Psoas muscle (tissue), 7 donors: ENCODE measurements at regions not wholly inside any gene's neighbourhood (a gene's known extent, or its start where the extent isn't known, plus 50 kb on each side); places are given as distances from the start of the nearest gene placed in this dataset.
"Not testable (repeated sequence)": the region's sequence is repeated elsewhere in the genome, so short reads cannot be mapped to it uniquely, and the experiment has no call there.

ENCODE experiments used
- ATAC-seq, 4 donors: fragments of 200-7000 bp; cut with Tn5 transposase; one replicate each; pipeline ENCODE4 v1.9.1; 2020; ENCODE audit warnings: moderate library complexity in 3 of 4, mild to moderate bottlenecking in 2 of 4
- DNase-seq, 2 donors: peaks; one replicate each; pipeline ENCODE4 v3.0.0-alpha.2; 2020
- H3K27ac ChIP-seq: fragments of 200-600 bp; one replicate; pipeline ENCODE4 v1.8.0; 2022
- H3K27me3 ChIP-seq, 3 donors: fragments of 200-600 bp in 1 of 3; one replicate each; pipeline versions ENCODE4 v1.6.1 to v1.8.0; 2013 to 2022; ENCODE audit warnings: low read length in 2 of 3, mild to moderate bottlenecking in 2 of 3, moderate library complexity in 1 of 3; ENCODE audit not compliant: insufficient read depth in 3 of 3
- H3K36me3 ChIP-seq, 2 donors: fragments of 200-600 bp in 1 of 2; one replicate each; pipeline versions ENCODE4 v1.6.1 to v1.8.0; 2013 to 2022; ENCODE audit warnings: low read depth in 1 of 2, mild to moderate bottlenecking in 1 of 2, moderate library complexity in 1 of 2; ENCODE audit not compliant: insufficient read depth in 1 of 2
- H3K4me1 ChIP-seq: fragments of 200-600 bp; one replicate; pipeline ENCODE4 v1.8.0; 2022
- H3K4me3 ChIP-seq: fragments of 200-600 bp; one replicate; pipeline ENCODE4 v1.8.0; 2022; ENCODE audit warnings: mild to moderate bottlenecking
- H3K9me3 ChIP-seq: fragments of 200-600 bp; one replicate; pipeline ENCODE4 v1.8.0; 2022
- WGBS, 3 donors: extraction: QIAGEN DNeasy Blood & Tissue Kit; methylation state at CpG; one replicate each; pipeline versions ENCODE4 v1.1.6 to v1.1.7; 2013; 5-methylcytosine and 5-hydroxymethylcytosine counted together
- intact Hi-C, 2 donors: fragments of 100-400 bp; cut with DNase I; formaldehyde crosslinking; loops; one replicate each; pipeline versions ENCODE4 v1.11.0 to v1.14.2; 2022
- TF ChIP-seq, protein P1 (sequence below): fragments of 200-600 bp; IDR thresholded peaks from one replicate; pipeline ENCODE4 v1.8.0; 2022; ENCODE audit warnings: antibody characterized with exemption
- donor health status: healthy with polysubstance abuse.
- donor health status: DM: no; HTN: no; CAD: no; lungs with moderate emphysema.
- donor health status: Bipolar disorder and iron deficiency.
- donor health status: healthy.
- donor health status: DM: yes; HTN: yes; CAD: no.
- donor health status: DM: no; HTN: no; CAD: no.
- donor health status: DM: yes; HTN: yes; CAD: no.

GRCh38 chr2:207437524-207438143 lies 92.1 kb upstream of the CREB1 start:
- Histone ChIP-seq H3K27me3 (no peaks in the 10 kb centered on the region), H3K4me1 (no peaks in the 10 kb centered on the region), H3K4me3 (no peak overlapping the region), H3K27ac (no peak overlapping the region), H3K36me3 (no peaks in the 10 kb centered on the region), H3K9me3 (no peaks in the 10 kb centered on the region)
- WGBS, 3 donors = 61 to 69% (median 68%) methylated on average over 13 of the region's 13 CpGs
- ATAC-seq = no peak
- TF ChIP-seq, protein P1, sequence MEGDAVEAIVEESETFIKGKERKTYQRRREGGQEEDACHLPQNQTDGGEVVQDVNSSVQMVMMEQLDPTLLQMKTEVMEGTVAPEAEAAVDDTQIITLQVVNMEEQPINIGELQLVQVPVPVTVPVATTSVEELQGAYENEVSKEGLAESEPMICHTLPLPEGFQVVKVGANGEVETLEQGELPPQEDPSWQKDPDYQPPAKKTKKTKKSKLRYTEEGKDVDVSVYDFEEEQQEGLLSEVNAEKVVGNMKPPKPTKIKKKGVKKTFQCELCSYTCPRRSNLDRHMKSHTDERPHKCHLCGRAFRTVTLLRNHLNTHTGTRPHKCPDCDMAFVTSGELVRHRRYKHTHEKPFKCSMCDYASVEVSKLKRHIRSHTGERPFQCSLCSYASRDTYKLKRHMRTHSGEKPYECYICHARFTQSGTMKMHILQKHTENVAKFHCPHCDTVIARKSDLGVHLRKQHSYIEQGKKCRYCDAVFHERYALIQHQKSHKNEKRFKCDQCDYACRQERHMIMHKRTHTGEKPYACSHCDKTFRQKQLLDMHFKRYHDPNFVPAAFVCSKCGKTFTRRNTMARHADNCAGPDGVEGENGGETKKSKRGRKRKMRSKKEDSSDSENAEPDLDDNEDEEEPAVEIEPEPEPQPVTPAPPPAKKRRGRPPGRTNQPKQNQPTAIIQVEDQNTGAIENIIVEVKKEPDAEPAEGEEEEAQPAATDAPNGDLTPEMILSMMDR = no peak
- no peak for DNase-seq
- intact Hi-C loops = no loop called here

- Histone ChIP-seq H3K4me1 (no peaks in the 10 kb centered on the region), H3K27ac (no peak overlapping the region), H3K9me3 (no peaks in the 10 kb centered on the region), H3K4me3 (no peak overlapping the region), H3K36me3 (no peaks in the 10 kb centered on the region), H3K27me3 (no peaks in the 10 kb centered on the region)
- ATAC-seq = no peak
- intact Hi-C loops = no loop called here
- no peak for DNase-seq
- 82 to 92% (median 86%) methylated on average over 3 of the region's 3 CpGs for WGBS, 3 donors
- TF ChIP-seq, protein P1 = no peak
Measured at GRCh38 chr2:207438414-207439126, 91.2 kb upstream of the CREB1 start.

- H3K4me1 ChIP-seq, intact Hi-C loops, H3K9me3 ChIP-seq, DNase-seq, ATAC-seq, H3K27ac ChIP-seq, H3K27me3 ChIP-seq, H3K4me3 ChIP-seq, H3K36me3 ChIP-seq: not testable (repeated sequence)
Measured at GRCh38 chr2:207439881-207440280, 89.9 kb upstream of the CREB1 start.

- intact Hi-C loops = no loop called here
- H3K36me3 ChIP-seq = no peaks in the 10 kb centered on the region
- TF ChIP-seq, protein P1 = no peak
- H3K27ac ChIP-seq = no peak overlapping the region
- no peak overlapping the region for H3K4me3 ChIP-seq
- no peaks in the 10 kb centered on the region for H3K9me3 ChIP-seq
- 83 to 90% (median 84%) methylated on average over 4 of the region's 4 CpGs for WGBS, 3 donors
- ATAC-seq = no peak
- no peaks in the 10 kb centered on the region for H3K27me3 ChIP-seq
- DNase-seq = no peak
- H3K4me1 ChIP-seq = no peaks in the 10 kb centered on the region
Measured at GRCh38 chr2:207444756-207445155, 85.0 kb upstream of the CREB1 start.

DNA sequence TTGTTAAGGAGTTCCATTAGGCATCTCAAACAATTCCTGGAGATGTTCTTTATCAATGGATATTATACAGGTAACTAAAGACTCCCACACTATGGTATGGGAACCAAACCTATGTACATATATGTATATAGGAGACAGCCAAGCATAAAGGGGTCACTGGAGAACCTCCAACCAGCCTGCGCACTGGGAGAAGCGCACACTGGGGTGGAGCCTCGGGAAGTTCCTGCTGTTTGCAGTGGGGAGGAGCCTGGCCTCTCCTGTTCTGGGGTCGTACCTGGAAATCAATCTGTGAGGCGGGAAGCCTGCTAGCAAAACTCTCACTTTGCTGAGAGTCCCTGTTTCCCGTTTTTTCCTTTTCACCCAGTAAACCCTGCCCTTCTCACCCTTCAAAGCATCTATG lies 83.1 kb upstream of the CREB1 start:
- DNase-seq = no peak
- TF ChIP-seq, protein P1 = no peak
- intact Hi-C loops = no loop called here
- WGBS, 3 donors = 53 to 79% (median 75%) methylated on average over 6 of the region's 6 CpGs
- no peaks in the 10 kb centered on the region for H3K9me3 ChIP-seq
- H3K4me3 ChIP-seq = no peak overlapping the region
- H3K4me1 ChIP-seq = no peaks in the 10 kb centered on the region
- no peak overlapping the region for H3K27ac ChIP-seq
- H3K36me3 ChIP-seq = no peaks in the 10 kb centered on the region
- no peak for ATAC-seq
- no peaks in the 10 kb centered on the region for H3K27me3 ChIP-seq
